SH-SY5Y (cell line): ENCODE measurements at regions not wholly inside any gene's neighbourhood (a gene's known extent, or its start where the extent isn't known, plus 50 kb on each side); places are given as distances from the start of the nearest gene placed in this dataset.

Experiments used
- GATA2 ChIP-seq: IDR thresholded peaks from 2 replicates; pipeline ENCODE4 v1.6.1; 2011; ENCODE audit warnings: mild to moderate bottlenecking, low read depth, low read length
- GATA3 ChIP-seq: IDR thresholded peaks from 2 replicates; pipeline ENCODE4 v1.6.1; 2011; ENCODE audit warnings: low read depth, mild to moderate bottlenecking, low read length, moderate library complexity

- no peak for TF ChIP-seq GATA2
- no peak for TF ChIP-seq GATA3
Measured at GRCh38 chr1:209199822-209200221, 383.7 kb upstream of the CAMK1G start.
